SU-DHL-6 (cell line): ENCODE measurements at regions not wholly inside any gene's neighbourhood (a gene's known extent, or its start where the extent isn't known, plus 50 kb on each side); places are given as distances from the start of the nearest gene placed in this dataset.

Experiments used
- CTCF ChIP-seq: fragments of 200-600 bp; sonication (generic); IDR thresholded peaks from one replicate; pipeline ENCODE4 v1.5.1; 2017; ENCODE audit warnings: antibody characterized with exemption, mild to moderate bottlenecking, low read length, moderate library complexity; ENCODE audit not compliant: insufficient read depth, poor library complexity, severe bottlenecking
- EZH2phosphoT487 ChIP-seq: fragments of 200-600 bp; sonication (generic), shearing (Covaris generic); conservative IDR thresholded peaks from 2 replicates; pipeline ENCODE4 v1.6.1; 2018; ENCODE audit warnings: mild to moderate bottlenecking, antibody characterized with exemption, low read length, moderate library complexity, mixed read lengths

GRCh38 chr15:62454567-62455172 is 289.6 kb upstream of the C2CD4B start:
- TF ChIP-seq CTCF: no peak
- TF ChIP-seq EZH2phosphoT487: no peak
